KMS-11 (cell line): ENCODE measurements at regions not wholly inside any gene's neighbourhood (a gene's known extent, or its start where the extent isn't known, plus 50 kb on each side); places are given as distances from the start of the nearest gene placed in this dataset.

ENCODE experiments used
- H2AFZ ChIP-seq: fragments of 200-600 bp; sonication (generic); 2 replicates; pipeline ENCODE4 v1.6.1; 2016; ENCODE audit warnings: antibody characterized with exemption, mixed run types, low read depth
- H3K27ac ChIP-seq: fragments of 200-600 bp; sonication (generic); 2 replicates; pipeline ENCODE4 v1.6.1; 2016; ENCODE audit warnings: mild to moderate bottlenecking, mixed run types
- H3K27me3 ChIP-seq: fragments of 200-600 bp; sonication (generic); 2 replicates; pipeline ENCODE4 v1.6.1; 2017; ENCODE audit warnings: mild to moderate bottlenecking, low read depth, mixed run types, moderate library complexity; ENCODE audit not compliant: insufficient read depth
- H3K36me3 ChIP-seq: fragments of 200-600 bp; sonication (generic); 2 replicates; pipeline ENCODE4 v1.6.1; 2017; ENCODE audit warnings: mild to moderate bottlenecking, mixed run types; ENCODE audit not compliant: insufficient read depth
- H3K4me1 ChIP-seq: fragments of 200-600 bp; sonication (generic); 2 replicates; pipeline ENCODE4 v1.6.1; 2016; ENCODE audit warnings: mild to moderate bottlenecking, low read depth, mixed run types; ENCODE audit not compliant: poor library complexity, severe bottlenecking
- H3K4me2 ChIP-seq: fragments of 200-600 bp; sonication (generic); 2 replicates; pipeline ENCODE4 v1.7.0; 2016; ENCODE audit warnings: mild to moderate bottlenecking, mixed run types
- H3K4me3 ChIP-seq: fragments of 200-600 bp; sonication (generic); IDR thresholded peaks from 2 replicates; pipeline ENCODE4 v1.6.1; 2017; ENCODE audit warnings: low read depth, low read length, mixed read lengths; ENCODE audit not compliant: insufficient read depth
- H3K79me2 ChIP-seq: fragments of 200-600 bp; sonication (generic); 2 replicates; pipeline ENCODE4 v1.6.1; 2016; ENCODE audit warnings: low read depth, mixed run types; ENCODE audit not compliant: insufficient read depth
- H3K9ac ChIP-seq: fragments of 200-600 bp; sonication (generic); 2 replicates; pipeline ENCODE4 v1.6.1; 2016; ENCODE audit warnings: mild to moderate bottlenecking, mixed run types
- H4K20me1 ChIP-seq: fragments of 200-600 bp; sonication (generic); 2 replicates; pipeline ENCODE4 v1.6.1; 2016; ENCODE audit warnings: mild to moderate bottlenecking, mixed run types; ENCODE audit not compliant: insufficient read depth
- CTCF ChIP-seq: fragments of 200-600 bp; sonication (generic); conservative IDR thresholded peaks from 2 replicates; pipeline ENCODE4 v1.6.1; 2017; ENCODE audit warnings: low read depth, mild to moderate bottlenecking, antibody characterized with exemption, low read length, moderate library complexity, mixed read lengths

DNA sequence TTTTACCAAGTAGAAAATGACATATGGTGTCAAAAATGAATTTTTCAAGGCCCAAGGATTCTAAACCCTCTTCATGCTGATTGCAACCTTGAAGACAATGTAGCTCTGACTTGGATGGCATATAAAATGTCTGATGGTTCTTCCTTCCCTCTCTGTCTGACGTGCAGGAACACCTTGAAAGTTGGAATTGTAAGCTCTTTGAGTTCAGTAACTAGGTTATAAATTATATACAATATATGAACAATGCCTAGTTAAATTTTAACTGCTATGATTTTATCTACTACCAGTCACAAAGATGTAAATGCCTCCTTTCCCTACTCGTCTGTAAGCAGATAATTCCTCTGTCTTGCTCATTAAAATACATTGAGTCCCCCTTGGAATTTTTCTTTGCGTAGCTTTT lies 89.5 kb upstream of the TMEM17 start:
- H3K79me2 ChIP-seq, result no peaks in the 10 kb centered on the region
- no peaks in the 10 kb centered on the region for H3K27me3 ChIP-seq

GRCh38 chr2:62593825-62594224 lies 87.8 kb upstream of the TMEM17 start:
- no peaks in the 10 kb centered on the region for H3K4me1 ChIP-seq
- H3K9ac ChIP-seq, result no peak overlapping the region
- H3K79me2 ChIP-seq, result no peaks in the 10 kb centered on the region
- H3K4me3 ChIP-seq, result no peak overlapping the region
- H3K4me2 ChIP-seq, result no peak overlapping the region
- no peak for TF ChIP-seq CTCF
- H3K27ac ChIP-seq, result no peak overlapping the region
- no peaks in the 10 kb centered on the region for H3K27me3 ChIP-seq
- no peaks in the 10 kb centered on the region for H4K20me1 ChIP-seq
- H2AFZ ChIP-seq, result no peak overlapping the region
- H3K36me3 ChIP-seq, result no peaks in the 10 kb centered on the region

More for the DNA sequence above, 89.5 kb upstream of the TMEM17 start:
- Histone ChIP-seq H3K27ac (no peak overlapping the region), H3K4me3 (no peak overlapping the region), H3K4me2 (no peak overlapping the region), H2AFZ (no peak overlapping the region), H3K9ac (no peak overlapping the region), H4K20me1 (no peaks in the 10 kb centered on the region; the same call in 1 of the 2 replicates), H3K36me3 (no peaks in the 10 kb centered on the region), H3K4me1 (no peaks in the 10 kb centered on the region)
- TF ChIP-seq CTCF, result no peak

DNA sequence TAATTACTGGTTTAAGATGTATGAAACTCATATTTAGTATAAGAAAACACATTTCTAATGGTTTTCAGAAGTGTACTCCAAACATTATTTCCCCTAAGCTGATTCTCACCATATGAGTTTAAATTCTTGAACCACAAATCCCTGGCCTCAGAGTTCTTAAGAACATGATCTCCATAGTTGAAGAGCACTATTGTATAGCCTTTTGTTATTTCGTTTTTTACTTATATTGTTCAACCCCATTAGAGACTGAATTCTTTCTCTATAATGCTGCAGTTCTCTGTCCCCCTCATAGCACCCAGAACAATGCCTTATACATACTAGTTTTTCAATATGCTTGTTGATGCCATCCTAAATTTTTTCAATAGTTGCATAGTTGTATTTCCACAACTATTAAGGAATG lies 85.5 kb upstream of the TMEM17 start:
- TF ChIP-seq CTCF, result no peak
- Histone ChIP-seq H3K79me2 (no peaks in the 10 kb centered on the region), H2AFZ (no peak overlapping the region)

DNA sequence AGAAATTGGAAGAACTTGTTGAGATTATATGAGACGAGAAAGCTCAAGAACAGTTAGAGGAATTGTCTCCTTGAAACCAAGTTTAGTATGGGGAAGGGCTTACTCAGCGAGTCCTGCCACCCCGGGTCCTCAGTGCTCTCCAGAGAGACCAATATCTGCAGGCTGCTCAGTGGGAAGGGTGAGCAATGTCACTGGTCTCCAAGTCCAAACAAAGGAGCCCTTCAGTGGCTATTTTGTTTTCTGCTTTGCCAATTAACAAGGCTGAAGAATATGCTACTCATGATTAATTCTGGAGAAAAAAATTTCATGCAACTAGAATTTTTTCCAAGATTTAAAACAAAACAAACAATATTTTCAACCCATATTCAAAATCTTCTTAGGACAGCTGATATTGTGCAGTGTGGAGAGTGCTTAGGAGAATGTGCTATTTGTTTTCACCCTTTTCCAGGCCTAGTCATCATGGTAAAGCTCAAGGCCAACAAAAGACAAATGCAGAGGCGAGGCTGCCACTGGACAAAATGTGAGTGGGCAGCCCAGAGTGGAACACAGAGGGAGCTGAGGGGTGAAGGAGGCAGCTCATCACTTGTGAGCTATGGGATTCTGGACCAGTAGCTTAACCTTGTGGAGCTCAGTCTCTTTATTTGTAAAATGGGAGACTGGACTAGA lies 83.8 kb upstream of the TMEM17 start:
- H3K4me1 ChIP-seq, result no peaks in the 10 kb centered on the region
- H4K20me1 ChIP-seq, result no peaks in the 10 kb centered on the region
- H3K27me3 ChIP-seq, result no peaks in the 10 kb centered on the region
- no peak overlapping the region for H3K27ac ChIP-seq
- H3K79me2 ChIP-seq, result no peaks in the 10 kb centered on the region
- H3K4me3 ChIP-seq, result no peak overlapping the region
- no peak for TF ChIP-seq CTCF
- no peaks in the 10 kb centered on the region for H3K36me3 ChIP-seq
- no peak overlapping the region for H2AFZ ChIP-seq
- H3K9ac ChIP-seq, result no peak overlapping the region
- H3K4me2 ChIP-seq, result no peak overlapping the region

More for the DNA sequence above, 85.5 kb upstream of the TMEM17 start:
- Histone ChIP-seq H3K4me2 (no peak overlapping the region), H3K27ac (no peak overlapping the region), H3K9ac (no peak overlapping the region), H3K4me3 (no peak overlapping the region), H3K36me3 (no peaks in the 10 kb centered on the region), H3K4me1 (no peaks in the 10 kb centered on the region), H4K20me1 (no peaks in the 10 kb centered on the region), H3K27me3 (no peaks in the 10 kb centered on the region)
